Caco-2 (cell line): ENCODE measurements at regions not wholly inside any gene's neighbourhood (a gene's known extent, or its start where the extent isn't known, plus 50 kb on each side); places are given as distances from the start of the nearest gene placed in this dataset.

Source experiments
- BruUV-seq: library from RNA; stranded (reverse); fragments of 400-500 nt; replicated peaks from 2 replicates; lab custom pipeline; 2021; lab: Mats Ljungman, UMichigan
- CTCF ChIA-PET: fragments of 300-600 bp; sonication (Branson Sonifier 250); formaldehyde crosslinking; loops from one replicate; lab custom pipeline; 2022; ENCODE audit warnings: antibody characterized with exemption; lab: Charles Lee
- POLR2A ChIA-PET: fragments of 300-600 bp; sonication (Branson Sonifier 250); formaldehyde crosslinking; loops from one replicate; lab custom pipeline; 2022; ENCODE audit warnings: antibody characterized with exemption; lab: Charles Lee
- DNase-seq, 2 experiments: peaks; one replicate each; pipeline versions ENCODE4 v3.0.0 to v3.0.0-alpha.2; 2020 to 2022
- H3K27me3 ChIP-seq: replicated peaks from 2 replicates; pipeline ENCODE4 v1.6.0; 2011; ENCODE audit warnings: low read length; ENCODE audit not compliant: control insufficient read depth, insufficient read depth
- H3K36me3 ChIP-seq: 2 replicates; pipeline ENCODE4 v1.5.1; 2011; ENCODE audit warnings: low read length; ENCODE audit not compliant: control insufficient read depth, insufficient read depth
- H3K4me1 ChIP-seq: fragments of 250-450 bp; sonication (Bioruptor Pico); 2 replicates; pipeline ENCODE4 v1.5.1; 2020; ENCODE audit warnings: mild to moderate bottlenecking
- H3K4me3 ChIP-seq: 2 replicates; pipeline ENCODE4 v1.5.1; 2011; ENCODE audit warnings: low read depth, mild to moderate bottlenecking, control low read depth, low read length
- H3K9me3 ChIP-seq: fragments of 250-450 bp; sonication (Bioruptor Pico); 2 replicates; pipeline ENCODE4 v1.5.1; 2020; ENCODE audit warnings: mild to moderate bottlenecking, moderate library complexity
- H3K27ac Mint-ChIP-seq: one replicate; pipeline ENCODE4 v1.8.0; 2022; ENCODE audit warnings: mixed read lengths; ENCODE audit not compliant: unreplicated experiment
- H3K27me3 Mint-ChIP-seq: one replicate; pipeline ENCODE4 v1.8.0; 2022; ENCODE audit warnings: mixed read lengths; ENCODE audit not compliant: insufficient read depth, unreplicated experiment
- H3K36me3 Mint-ChIP-seq: one replicate; pipeline ENCODE4 v1.8.0; 2022; ENCODE audit warnings: mild to moderate bottlenecking, mixed read lengths; ENCODE audit not compliant: insufficient read depth, unreplicated experiment
- H3K4me1 Mint-ChIP-seq: one replicate; pipeline ENCODE4 v1.8.0; 2022; ENCODE audit warnings: low read depth, mixed read lengths; ENCODE audit not compliant: unreplicated experiment
- H3K4me3 Mint-ChIP-seq: one replicate; pipeline ENCODE4 v1.8.0; 2022; ENCODE audit warnings: mild to moderate bottlenecking, moderate library complexity, mixed read lengths; ENCODE audit not compliant: unreplicated experiment
- H3K9me3 Mint-ChIP-seq: one replicate; pipeline ENCODE4 v1.8.0; 2022; ENCODE audit warnings: mixed read lengths; ENCODE audit not compliant: unreplicated experiment
- intact Hi-C: fragments of 100-400 bp; cut with micrococcal nuclease; formaldehyde crosslinking; loops from one replicate; pipeline ENCODE4 v1.10.0; 2022; ENCODE audit not compliant: unreplicated experiment
- TF ChIP-seq, protein P1 (sequence below), 2 experiments: fragments of 200-600 bp in 1 of 2; IDR thresholded peaks; 1 replicate in 1 of 2; 2 replicates in 1 of 2; pipeline versions ENCODE4 v1.5.1 to v1.8.0; 2011 to 2022; ENCODE audit warnings: antibody characterized with exemption in 1 of 2, control low read depth in 1 of 2, inconsistent platforms in 1 of 2, low read depth in 1 of 2, low read length in 1 of 2, mild to moderate bottlenecking in 1 of 2, moderate library complexity in 1 of 2; ENCODE audit not compliant: insufficient read depth in 1 of 2, severe bottlenecking in 1 of 2, unreplicated experiment in 1 of 2

DNA sequence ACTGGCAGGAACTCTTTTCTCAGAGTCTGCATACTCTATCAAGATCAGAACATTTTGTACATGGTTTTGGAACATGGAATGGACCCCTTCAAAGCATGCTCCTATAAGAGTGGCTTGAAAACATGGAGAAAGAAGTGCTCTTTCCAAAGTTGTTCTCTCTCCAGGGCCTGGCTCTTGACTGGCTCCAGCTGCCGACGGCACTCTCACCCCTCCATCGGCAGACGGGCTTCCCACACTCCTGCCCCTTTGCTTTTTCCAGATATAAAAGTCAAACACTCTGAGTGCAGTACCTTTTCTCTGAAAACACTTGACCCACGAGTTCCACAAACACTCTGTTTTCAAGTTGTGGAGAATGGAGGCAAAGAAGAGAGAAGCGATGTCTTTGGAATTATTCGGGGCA is 72.5 kb upstream of the ONECUT1 start:
- Histone ChIP-seq H3K27me3 (no peaks in the 10 kb centered on the region), H3K4me3 (no peak overlapping the region), H3K9me3 (no peaks in the 10 kb centered on the region), H3K4me1 (no peaks in the 10 kb centered on the region), H3K36me3 (no peaks in the 10 kb centered on the region)
- Mint-ChIP-seq H3K9me3 (no peaks in the 10 kb centered on the region), H3K27ac (no peak overlapping the region), H3K36me3 (no peaks in the 10 kb centered on the region), H3K4me1 (no peaks in the 10 kb centered on the region), H3K4me3 (no peak overlapping the region), H3K27me3 (peaks cover 13% of the 10 kb centered on the region)
- intact Hi-C loops = no loop called here
- POLR2A ChIA-PET = no interaction called here
- TF ChIP-seq, protein P1, sequence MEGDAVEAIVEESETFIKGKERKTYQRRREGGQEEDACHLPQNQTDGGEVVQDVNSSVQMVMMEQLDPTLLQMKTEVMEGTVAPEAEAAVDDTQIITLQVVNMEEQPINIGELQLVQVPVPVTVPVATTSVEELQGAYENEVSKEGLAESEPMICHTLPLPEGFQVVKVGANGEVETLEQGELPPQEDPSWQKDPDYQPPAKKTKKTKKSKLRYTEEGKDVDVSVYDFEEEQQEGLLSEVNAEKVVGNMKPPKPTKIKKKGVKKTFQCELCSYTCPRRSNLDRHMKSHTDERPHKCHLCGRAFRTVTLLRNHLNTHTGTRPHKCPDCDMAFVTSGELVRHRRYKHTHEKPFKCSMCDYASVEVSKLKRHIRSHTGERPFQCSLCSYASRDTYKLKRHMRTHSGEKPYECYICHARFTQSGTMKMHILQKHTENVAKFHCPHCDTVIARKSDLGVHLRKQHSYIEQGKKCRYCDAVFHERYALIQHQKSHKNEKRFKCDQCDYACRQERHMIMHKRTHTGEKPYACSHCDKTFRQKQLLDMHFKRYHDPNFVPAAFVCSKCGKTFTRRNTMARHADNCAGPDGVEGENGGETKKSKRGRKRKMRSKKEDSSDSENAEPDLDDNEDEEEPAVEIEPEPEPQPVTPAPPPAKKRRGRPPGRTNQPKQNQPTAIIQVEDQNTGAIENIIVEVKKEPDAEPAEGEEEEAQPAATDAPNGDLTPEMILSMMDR (IDR thresholded peaks at IDR 0.05; ENCODE audit: insufficient read depth in 1 of 2, low read depth in 1 of 2, low read length in 1 of 2, severe bottlenecking in 1 of 2, unreplicated experiment in 1 of 2) = no peak
- BruUV-seq = no TSS peak
- DNase-seq = no peak
- CTCF ChIA-PET = no interaction called here

DNA sequence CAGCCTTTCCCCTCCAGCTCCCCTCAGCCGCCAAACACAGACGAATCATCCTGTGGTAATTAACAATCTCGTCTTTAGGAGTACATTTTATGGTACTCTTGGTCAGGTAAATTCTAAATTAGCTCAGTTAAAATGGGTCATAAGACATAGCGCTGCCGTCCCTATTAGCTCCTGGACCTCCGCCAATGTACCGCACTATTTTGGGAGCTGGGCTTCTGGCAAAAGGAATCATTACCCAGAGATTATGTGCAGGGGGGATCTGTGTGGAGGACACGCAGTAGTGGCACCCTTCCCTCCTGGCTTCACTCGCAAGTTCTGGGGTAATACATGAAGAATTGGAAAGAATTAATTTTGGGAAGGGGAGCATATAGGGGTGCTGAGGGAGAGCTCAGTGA is 68.6 kb upstream of the ONECUT1 start:
- BruUV-seq = no TSS peak
- no peaks in the 10 kb centered on the region for H3K36me3 ChIP-seq
- no peak for DNase-seq
- Mint-ChIP-seq H3K4me1 (no peaks in the 10 kb centered on the region), H3K36me3 (no peaks in the 10 kb centered on the region), H3K4me3 (no peak overlapping the region), H3K9me3 (no peaks in the 10 kb centered on the region), H3K27me3 (peaks cover 3% of the 10 kb centered on the region), H3K27ac (no peak overlapping the region)
- POLR2A ChIA-PET = no interaction called here
- TF ChIP-seq, protein P1 (IDR thresholded peaks at IDR 0.05; ENCODE audit: insufficient read depth in 1 of 2, low read depth in 1 of 2, low read length in 1 of 2, severe bottlenecking in 1 of 2, unreplicated experiment in 1 of 2) = no peak
- no peaks in the 10 kb centered on the region for H3K9me3 ChIP-seq
- no peaks in the 10 kb centered on the region for H3K27me3 ChIP-seq
- CTCF ChIA-PET = interaction anchor here (1.5 kb wide), 1 partner anchor 28 kb away, joined by 4 read pairs; no protein-coding TSS in a partner anchor
- intact Hi-C loops = no loop called here
- no peaks in the 10 kb centered on the region for H3K4me1 ChIP-seq
- H3K4me3 ChIP-seq = no peak overlapping the region

DNA sequence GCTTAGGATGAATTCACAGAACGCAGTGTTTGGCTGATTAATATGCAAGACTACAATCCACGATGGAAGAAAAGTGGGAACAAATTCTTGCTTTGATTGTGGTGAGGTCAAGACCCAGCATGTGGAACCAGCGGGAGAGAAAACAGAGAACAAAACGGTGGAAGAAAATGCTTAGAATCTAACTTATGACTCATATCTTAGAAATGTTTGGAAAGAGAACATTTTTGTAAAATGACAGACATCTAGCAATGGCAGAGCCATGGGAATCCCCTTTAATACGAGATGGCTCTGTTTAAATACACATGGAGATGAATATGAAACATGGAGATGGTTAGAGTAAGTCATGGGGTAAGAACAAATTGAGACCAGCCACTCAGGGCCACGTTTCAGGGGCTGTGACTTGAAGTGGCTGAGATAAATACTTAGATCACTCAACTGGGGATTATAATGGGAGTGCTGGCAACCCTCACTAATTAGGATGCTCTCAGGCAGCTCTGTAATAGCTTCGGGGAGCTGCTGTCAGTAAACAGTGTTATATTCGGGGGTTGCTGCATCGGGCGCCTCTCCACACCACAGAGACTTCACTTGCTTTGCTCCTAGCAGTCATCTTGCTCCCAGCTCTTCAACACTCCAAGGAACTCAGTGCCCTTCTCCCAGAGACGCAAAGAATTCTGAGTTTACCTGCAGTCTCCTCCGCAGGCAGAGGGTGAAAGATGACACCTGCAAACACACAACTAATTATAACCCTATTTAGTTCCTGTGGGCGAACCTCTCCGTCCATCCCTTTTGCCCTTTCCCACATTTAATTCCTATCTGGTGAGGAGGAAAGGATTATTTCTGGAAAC is 68.0 kb upstream of the ONECUT1 start:
- Histone ChIP-seq H3K27me3 (no peaks in the 10 kb centered on the region), H3K36me3 (no peaks in the 10 kb centered on the region), H3K4me3 (no peak overlapping the region), H3K9me3 (no peaks in the 10 kb centered on the region), H3K4me1 (no peaks in the 10 kb centered on the region)
- ChIA-PET CTCF (interaction anchor here (1.5 kb wide), 1 partner anchor 28 kb away, joined by 4 read pairs; no protein-coding TSS in a partner anchor), POLR2A (no interaction called here)
- Mint-ChIP-seq H3K9me3 (no peaks in the 10 kb centered on the region), H3K4me3 (no peak overlapping the region), H3K27me3 (peaks cover 3% of the 10 kb centered on the region), H3K36me3 (no peaks in the 10 kb centered on the region), H3K27ac (no peak overlapping the region), H3K4me1 (no peaks in the 10 kb centered on the region)
- TF ChIP-seq, protein P1 (IDR thresholded peaks at IDR 0.05; ENCODE audit: insufficient read depth in 1 of 2, low read depth in 1 of 2, low read length in 1 of 2, severe bottlenecking in 1 of 2, unreplicated experiment in 1 of 2) = no peak
- intact Hi-C loops = no loop called here
- BruUV-seq = no TSS peak
- no peak for DNase-seq
